Ovary (tissue), 7 donors: ENCODE measurements at regions not wholly inside any gene's neighbourhood (a gene's known extent, or its start where the extent isn't known, plus 50 kb on each side); places are given as distances from the start of the nearest gene placed in this dataset.

Experiments
- DNase-seq, 5 donors: peaks; one replicate each; pipeline ENCODE4 v3.0.0-alpha.2; 2019 to 2020
- H3K27ac ChIP-seq, 2 donors: fragments of 200-600 bp; one replicate each; pipeline versions ENCODE4 v1.5.1 to v1.8.0; 2019 to 2022
- H3K27me3 ChIP-seq: fragments of 200-600 bp; one replicate; pipeline ENCODE4 v1.8.0; 2022
- H3K36me3 ChIP-seq: fragments of 200-600 bp; sonication (generic); one replicate; pipeline ENCODE4 v1.5.1; 2019
- H3K4me1 ChIP-seq: one replicate; pipeline ENCODE4 v1.8.1; 2013; ENCODE audit warnings: mild to moderate bottlenecking, moderate library complexity; ENCODE audit not compliant: insufficient read depth
- H3K4me3 ChIP-seq: fragments of 200-600 bp; sonication (generic); one replicate; pipeline ENCODE4 v1.5.1; 2017
- H3K9me3 ChIP-seq, 2 donors: fragments of 200-600 bp in 1 of 2; sonication (generic) in 1 of 2; one replicate each; pipeline versions ENCODE4 v1.5.1 to v1.8.1; 2013 to 2019; ENCODE audit warnings: mild to moderate bottlenecking in 1 of 2, moderate library complexity in 1 of 2
- EP300 ChIP-seq: sonication (generic); formaldehyde crosslinking; IDR thresholded peaks from one replicate; pipeline ENCODE4 v1.6.1; 2017; ENCODE audit warnings: antibody characterized with exemption
- POLR2A ChIP-seq: fragments of 450-650 bp; IDR thresholded peaks from one replicate; pipeline ENCODE4 v1.6.1; 2017; ENCODE audit warnings: antibody characterized with exemption, mild to moderate bottlenecking, moderate library complexity
- WGBS, 3 donors: extraction: QIAGEN DNeasy Blood & Tissue Kit in 1 of 3; methylation state at CpG; one replicate each; pipeline versions ENCODE4 v1.1.5 to v1.1.7; 2013 to 2017; 5-methylcytosine and 5-hydroxymethylcytosine counted together
- intact Hi-C, 4 donors: fragments of 100-400 bp; cut with DNase I; formaldehyde crosslinking; loops; one replicate each; pipeline versions ENCODE4 v1.11.0 to v1.15.1; 2022 to 2023
- TF ChIP-seq, protein P1 (sequence below), 3 donors: fragments of 450-650 bp in 2 of 3; fragments of 200-600 bp in 1 of 3; IDR thresholded peaks; one replicate each; pipeline versions ENCODE4 v1.5.1 to v1.8.0; 2016 to 2022; ENCODE audit warnings: antibody characterized with exemption in 3 of 3, mild to moderate bottlenecking in 1 of 3
- donor health status: DM: no; HTN: no; CAD: no; lungs with moderate emphysema.
- donor health status: DM: no; HTN: no; CAD: no.
- donor health status: Bipolar disorder and iron deficiency.
- donor health status: DM: no; HTN: no; CAD: no.
- donor health status: DM: yes; HTN: yes; CAD: no.

DNA sequence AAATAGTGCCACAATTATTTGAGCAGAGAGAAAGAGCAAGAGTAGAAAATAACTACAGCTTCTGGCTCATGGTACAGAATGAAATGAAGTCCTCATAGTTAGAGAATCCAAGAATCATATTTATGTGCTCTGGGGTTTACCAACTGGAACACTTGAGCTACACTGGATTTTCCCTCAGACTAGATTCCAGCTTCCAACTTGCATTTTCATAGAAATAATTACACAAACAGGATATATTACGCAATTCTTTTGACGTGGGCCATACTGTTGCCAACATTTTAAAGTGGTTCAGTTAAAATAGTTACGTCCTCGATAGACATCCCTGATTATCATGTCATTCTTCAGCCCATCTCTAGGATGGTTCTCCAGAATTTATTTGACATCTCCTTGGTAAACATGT, 129.2 kb downstream of the ETAA1 start:
- TF ChIP-seq, protein P1, sequence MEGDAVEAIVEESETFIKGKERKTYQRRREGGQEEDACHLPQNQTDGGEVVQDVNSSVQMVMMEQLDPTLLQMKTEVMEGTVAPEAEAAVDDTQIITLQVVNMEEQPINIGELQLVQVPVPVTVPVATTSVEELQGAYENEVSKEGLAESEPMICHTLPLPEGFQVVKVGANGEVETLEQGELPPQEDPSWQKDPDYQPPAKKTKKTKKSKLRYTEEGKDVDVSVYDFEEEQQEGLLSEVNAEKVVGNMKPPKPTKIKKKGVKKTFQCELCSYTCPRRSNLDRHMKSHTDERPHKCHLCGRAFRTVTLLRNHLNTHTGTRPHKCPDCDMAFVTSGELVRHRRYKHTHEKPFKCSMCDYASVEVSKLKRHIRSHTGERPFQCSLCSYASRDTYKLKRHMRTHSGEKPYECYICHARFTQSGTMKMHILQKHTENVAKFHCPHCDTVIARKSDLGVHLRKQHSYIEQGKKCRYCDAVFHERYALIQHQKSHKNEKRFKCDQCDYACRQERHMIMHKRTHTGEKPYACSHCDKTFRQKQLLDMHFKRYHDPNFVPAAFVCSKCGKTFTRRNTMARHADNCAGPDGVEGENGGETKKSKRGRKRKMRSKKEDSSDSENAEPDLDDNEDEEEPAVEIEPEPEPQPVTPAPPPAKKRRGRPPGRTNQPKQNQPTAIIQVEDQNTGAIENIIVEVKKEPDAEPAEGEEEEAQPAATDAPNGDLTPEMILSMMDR (IDR thresholded peaks at IDR 0.05): no peak
- no peak for TF ChIP-seq POLR2A
- TF ChIP-seq EP300: no peak
- no peak overlapping the region for H3K27ac ChIP-seq
- no peaks in the 10 kb centered on the region for H3K4me1 ChIP-seq
- intact Hi-C loops: no loop called here
- no peaks in the 10 kb centered on the region for H3K27me3 ChIP-seq
- no peaks in the 10 kb centered on the region for H3K36me3 ChIP-seq
- WGBS, 3 donors: 23 to 45% (median 35%) methylated on average over 4 of the region's 4 CpGs
- no peak overlapping the region for H3K4me3 ChIP-seq
- DNase-seq: no peak
- no peaks in the 10 kb centered on the region for H3K9me3 ChIP-seq

DNA sequence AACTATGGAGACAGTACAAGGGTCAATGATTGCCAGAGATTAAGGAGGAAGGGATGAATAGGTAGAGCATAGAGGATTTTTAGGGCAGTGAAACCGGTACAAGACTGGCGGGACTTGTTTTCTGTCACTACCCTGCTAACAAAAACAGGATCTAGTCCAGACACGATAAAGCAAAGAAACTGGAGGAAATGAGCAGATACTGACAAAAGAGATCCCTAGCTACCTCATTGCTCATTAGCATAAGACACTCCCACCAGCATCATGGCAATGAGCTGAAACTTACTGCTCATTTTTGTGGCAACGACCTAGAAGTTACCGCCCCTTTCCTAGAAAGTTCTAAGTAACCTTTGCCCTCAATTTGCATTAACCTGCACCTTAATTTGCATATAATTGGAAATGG, 131.2 kb downstream of the ETAA1 start:
- Histone ChIP-seq H3K9me3 (no peaks in the 10 kb centered on the region), H3K27me3 (no peaks in the 10 kb centered on the region), H3K4me3 (no peak overlapping the region), H3K27ac (no peak overlapping the region), H3K4me1 (no peaks in the 10 kb centered on the region), H3K36me3 (no peaks in the 10 kb centered on the region)
- intact Hi-C loops: no loop called here
- no peak for DNase-seq
- WGBS, 3 donors: 83 to 93% (median 90%) methylated on average over 5 of the region's 5 CpGs
- TF ChIP-seq POLR2A (no peak), EP300 (no peak)
- TF ChIP-seq, protein P1 (IDR thresholded peaks at IDR 0.05): no peak

DNA sequence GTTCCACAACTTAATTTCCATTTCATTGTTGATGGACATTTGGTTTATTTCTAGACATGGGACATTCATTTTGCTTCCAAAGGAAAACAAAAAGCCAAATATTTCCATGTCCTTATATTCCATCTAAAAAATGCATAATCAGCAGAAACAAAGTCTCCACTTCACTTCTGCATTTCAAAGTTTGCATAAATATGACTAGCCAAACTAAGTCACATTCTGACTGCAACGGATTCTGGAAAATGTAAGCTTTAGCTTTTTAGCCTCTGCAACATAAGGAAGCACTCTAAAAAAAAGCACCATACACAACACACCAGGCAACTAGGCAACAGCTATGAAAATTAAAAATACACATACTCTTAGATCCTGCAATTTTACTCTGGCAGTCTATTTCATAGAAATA, 135.3 kb downstream of the ETAA1 start:
- H3K4me1 ChIP-seq: no peaks in the 10 kb centered on the region
- WGBS, 3 donors: 43 to 72% (median 52%) methylated on average over 1 of the region's 1 CpG
- H3K27ac ChIP-seq: no peak overlapping the region
- intact Hi-C loops: no loop called here
- no peaks in the 10 kb centered on the region for H3K9me3 ChIP-seq
- no peaks in the 10 kb centered on the region for H3K27me3 ChIP-seq
- TF ChIP-seq, protein P1 (IDR thresholded peaks at IDR 0.05): no peak
- TF ChIP-seq EP300 (no peak), POLR2A (no peak)
- DNase-seq: no peak
- H3K4me3 ChIP-seq: no peak overlapping the region
- H3K36me3 ChIP-seq: no peaks in the 10 kb centered on the region

DNA sequence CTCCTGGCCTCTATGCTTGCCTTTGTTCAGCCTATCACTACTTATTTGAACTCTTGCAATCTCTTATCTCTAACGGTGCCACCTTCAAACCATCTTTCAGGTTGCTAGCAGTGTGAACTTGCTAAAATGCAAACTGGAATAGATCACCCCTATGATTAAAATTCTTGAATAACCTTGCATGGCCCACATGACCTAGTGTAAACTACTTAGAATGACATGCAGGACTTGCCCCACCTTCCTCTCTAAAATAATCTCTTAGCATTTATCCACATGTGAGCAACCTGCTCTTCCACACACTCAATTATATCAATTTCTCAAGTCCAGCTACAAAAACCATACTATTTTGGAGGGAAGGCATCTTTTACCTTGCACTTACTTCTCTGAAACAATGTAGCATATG, 137.6 kb downstream of the ETAA1 start:
- WGBS, 3 donors: 75 to 88% (median 86%) methylated on average over 1 of the region's 1 CpG

More for the DNA sequence above, 137.6 kb downstream of the ETAA1 start:
- Histone ChIP-seq H3K4me3 (no peak overlapping the region), H3K36me3 (no peaks in the 10 kb centered on the region), H3K4me1 (no peaks in the 10 kb centered on the region), H3K9me3 (no peaks in the 10 kb centered on the region), H3K27me3 (no peaks in the 10 kb centered on the region), H3K27ac (no peak overlapping the region)
- intact Hi-C loops: no loop called here
- TF ChIP-seq POLR2A: no peak
- no peak for TF ChIP-seq EP300
- TF ChIP-seq, protein P1 (IDR thresholded peaks at IDR 0.05): no peak
- DNase-seq: no peak
